Suppressor macrophage treated with lipopolysaccharide for 1 hour (primary cell): ENCODE measurements at regions not wholly inside any gene's neighbourhood (a gene's known extent, or its start where the extent isn't known, plus 50 kb on each side); places are given as distances from the start of the nearest gene placed in this dataset.

Experiments
- DNase-seq, 3 donors: peaks; one replicate each; pipeline ENCODE4 v3.0.0-alpha.2; 2020 to 2022

- DNase-seq, result no peak
Observed at GRCh38 chr16:66169817-66170216, 196.7 kb upstream of the CDH5 start.

- DNase-seq, result no peak
Observed at GRCh38 chr16:66168777-66169176, 197.7 kb upstream of the CDH5 start.

GRCh38 chr16:66167564-66168291, 198.8 kb upstream of the CDH5 start:
- no peak for DNase-seq

- DNase-seq, result peak in 1 of 3 donors; percentile 18
Observed at GRCh38 chr16:66166490-66166889, 200.0 kb upstream of the CDH5 start.

GRCh38 chr16:66165879-66166278, 200.6 kb upstream of the CDH5 start:
- DNase-seq, result no peak

GRCh38 chr16:66164581-66165247, 201.8 kb upstream of the CDH5 start:
- no peak for DNase-seq

- DNase-seq, result no peak
Observed at GRCh38 chr16:66162821-66163220, 203.7 kb upstream of the CDH5 start.

GRCh38 chr16:66161942-66162341, 204.5 kb upstream of the CDH5 start:
- no peak for DNase-seq

- DNase-seq, result no peak
Observed at GRCh38 chr16:66161269-66161668, 205.2 kb upstream of the CDH5 start.

- DNase-seq, result peak; percentile 7 to 37 (median 15)
Observed at GRCh38 chr16:66159987-66160386, 206.5 kb upstream of the CDH5 start.

GRCh38 chr16:66156538-66156937, 210.0 kb upstream of the CDH5 start:
- no peak for DNase-seq

- DNase-seq, result no peak
Observed at GRCh38 chr16:66155933-66156332, 210.6 kb upstream of the CDH5 start.

GRCh38 chr16:66154801-66155200, 211.7 kb upstream of the CDH5 start:
- no peak for DNase-seq

- DNase-seq, result no peak
Observed at GRCh38 chr16:66152823-66153393, 213.6 kb upstream of the CDH5 start.

GRCh38 chr16:66152181-66152580, 214.3 kb upstream of the CDH5 start:
- no peak for DNase-seq

- peak; percentile 28 to 32 (median 28) for DNase-seq
Observed at GRCh38 chr16:66150698-66151482, 215.6 kb upstream of the CDH5 start.

- DNase-seq, result no peak
Observed at GRCh38 chr16:66147291-66147690, 219.2 kb upstream of the CDH5 start.

- DNase-seq, result no peak
Observed at GRCh38 chr16:66146798-66147197, 219.7 kb upstream of the CDH5 start.

GRCh38 chr16:66144641-66145040, 221.8 kb upstream of the CDH5 start:
- no peak for DNase-seq

- no peak for DNase-seq
Observed at GRCh38 chr16:66143415-66143814, 223.1 kb upstream of the CDH5 start.

- no peak for DNase-seq
Observed at GRCh38 chr16:66141885-66142284, 224.6 kb upstream of the CDH5 start.

- no peak for DNase-seq
Observed at GRCh38 chr16:66137853-66138252, 228.6 kb upstream of the CDH5 start.

- DNase-seq, result no peak
Observed at GRCh38 chr16:66136841-66137240, 229.7 kb upstream of the CDH5 start.
